Stimulated activated CD8-positive, alpha-beta memory T cell treated with anti-CD3 and anti-CD28 coated beads, Interleukin-15, amount 100 ng/mL, for 48 hours (primary cell): ENCODE measurements at regions not wholly inside any gene's neighbourhood (a gene's known extent, or its start where the extent isn't known, plus 50 kb on each side); places are given as distances from the start of the nearest gene placed in this dataset.

ENCODE experiments used
- DNase-seq, 2 donors: peaks; one replicate each; pipeline ENCODE4 v3.0.0-alpha.2; 2020; ENCODE audit warnings: low read depth in 2 of 2

GRCh38 chr11:32039149-32039548 is 51.7 kb upstream of the RCN1 start:
- no peak for DNase-seq

DNA sequence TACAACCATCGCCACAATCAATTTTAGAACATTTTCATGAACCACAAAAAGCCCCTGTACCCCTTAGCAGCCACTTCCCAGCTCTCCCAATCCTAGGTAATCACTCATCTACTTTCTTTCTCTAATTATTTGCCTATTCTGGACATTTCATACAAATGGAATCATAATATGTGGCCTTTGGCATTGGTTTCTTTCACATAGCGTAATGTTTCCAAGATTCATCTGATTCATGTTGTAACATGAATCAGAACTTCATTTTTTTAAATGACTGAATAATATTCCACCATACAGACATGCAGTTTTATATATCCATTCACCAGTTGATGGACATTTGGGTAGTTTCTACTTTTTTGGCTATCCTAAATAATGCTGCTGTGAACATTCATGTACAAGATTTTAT is 56.2 kb upstream of the RCN1 start:
- DNase-seq, result no peak

DNA sequence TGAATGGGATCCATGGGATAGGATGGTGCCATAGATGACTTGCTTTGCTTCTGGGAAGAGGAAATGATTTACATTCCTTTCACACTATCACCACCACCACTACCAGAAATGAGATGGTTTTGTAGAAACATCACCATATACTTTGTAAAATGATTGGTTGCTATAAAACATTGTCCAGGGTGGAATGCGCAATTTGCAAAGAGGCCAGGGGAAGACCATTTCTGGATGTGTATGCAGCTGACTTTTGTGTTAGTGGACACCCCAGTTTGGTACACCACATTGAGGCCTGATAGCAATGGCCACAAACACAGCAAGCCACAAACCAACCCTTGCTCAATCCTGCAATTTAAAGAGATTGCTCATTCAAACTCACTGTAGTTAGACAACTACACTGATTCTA is 56.7 kb upstream of the RCN1 start:
- DNase-seq, result no peak

DNA sequence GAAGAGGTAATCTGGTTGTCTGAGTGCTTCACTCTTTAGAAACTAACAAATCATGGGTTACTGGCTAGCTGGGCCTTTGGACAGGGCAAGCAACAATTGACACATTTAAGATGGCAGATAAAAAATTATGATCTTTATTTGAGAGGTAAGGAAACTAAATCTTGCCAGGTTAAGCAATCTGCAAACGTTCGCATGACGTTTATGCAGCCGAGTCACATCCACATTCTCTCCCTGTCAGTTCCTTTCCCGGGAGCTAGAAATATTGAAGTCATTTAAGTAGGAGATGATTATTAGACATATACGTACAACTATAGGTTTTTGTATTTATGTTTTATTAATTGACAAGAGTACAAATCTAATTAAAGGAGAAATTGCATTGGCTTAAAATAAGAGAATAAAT is 57.4 kb upstream of the RCN1 start:
- no peak for DNase-seq

GRCh38 chr11:32033067-32033466 is 57.8 kb upstream of the RCN1 start:
- no peak for DNase-seq

DNA sequence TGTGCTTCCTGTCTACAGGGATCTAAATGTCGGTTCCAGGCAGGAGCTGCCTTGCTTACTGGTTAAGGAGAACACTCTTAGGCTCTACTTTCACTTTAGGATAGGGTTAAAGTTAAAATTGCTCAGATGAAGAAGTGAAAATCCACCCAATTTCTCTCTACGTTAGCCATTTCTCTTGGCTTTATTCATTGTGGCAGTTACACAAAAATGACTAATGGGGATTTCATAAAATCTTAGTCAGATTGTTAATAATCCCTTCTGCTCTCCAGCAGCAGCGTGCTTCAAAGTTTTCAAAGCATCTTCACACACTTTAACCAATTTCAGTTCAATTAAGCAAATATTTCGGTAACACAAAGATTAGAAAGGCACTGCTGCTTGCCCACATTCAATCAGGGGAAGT is 58.4 kb upstream of the RCN1 start:
- DNase-seq, result no peak

- no peak for DNase-seq
Measured at GRCh38 chr11:32032052-32032451, 58.8 kb upstream of the RCN1 start.

- no peak for DNase-seq
Measured at GRCh38 chr11:32030875-32031503, 59.9 kb upstream of the RCN1 start.

GRCh38 chr11:32029721-32030120 is 61.2 kb upstream of the RCN1 start:
- DNase-seq, result no peak

- no peak for DNase-seq
Measured at GRCh38 chr11:32028201-32028600, 62.7 kb upstream of the RCN1 start.

- no peak for DNase-seq
Measured at GRCh38 chr11:32026766-32027165, 64.1 kb upstream of the RCN1 start.

- no peak for DNase-seq
Measured at GRCh38 chr11:32024948-32025347, 65.9 kb upstream of the RCN1 start.

DNA sequence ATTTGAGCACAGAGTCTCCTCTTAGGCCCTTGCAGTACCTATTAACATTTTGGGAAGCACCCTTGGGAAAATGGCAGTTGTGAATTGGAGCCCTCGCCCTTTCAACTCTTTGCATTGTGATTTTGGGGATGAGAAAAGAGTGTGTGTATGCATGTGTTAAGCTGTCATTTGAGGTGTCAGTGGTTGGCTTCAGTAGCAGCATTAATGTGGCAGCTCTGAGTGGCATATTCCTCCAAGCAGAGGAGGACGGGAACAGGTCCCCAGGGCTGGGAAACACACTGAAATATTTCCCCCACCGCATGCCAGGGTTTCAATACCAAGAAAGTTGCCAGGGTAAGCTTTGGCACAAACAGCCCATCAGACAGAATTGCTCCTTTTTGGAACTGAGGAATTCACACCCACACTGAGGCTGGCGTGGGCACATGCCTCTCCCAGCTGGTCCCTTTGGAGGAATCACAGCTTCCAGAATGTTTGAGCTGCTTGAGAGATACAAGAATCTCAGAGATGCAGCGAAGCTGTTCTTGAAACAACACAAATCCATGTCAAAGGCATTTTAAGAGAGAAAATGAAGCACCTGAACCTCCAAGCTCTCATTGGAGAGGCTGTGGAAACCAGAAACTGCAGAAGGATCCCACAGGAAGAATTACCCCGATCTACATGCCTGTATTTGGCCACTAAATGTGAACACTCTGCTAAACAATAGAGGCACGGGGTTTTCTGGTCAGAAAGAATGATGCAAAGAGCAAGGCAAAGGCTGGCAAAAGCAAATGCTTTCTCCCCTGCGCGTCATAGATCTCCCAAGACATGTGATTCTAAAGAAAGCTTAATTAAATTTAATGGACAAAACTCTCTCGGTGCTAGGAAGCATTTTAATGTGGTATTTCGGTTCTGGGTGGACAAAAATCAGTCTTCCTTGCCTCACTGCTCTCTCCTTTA is 67.2 kb upstream of the RCN1 start:
- DNase-seq, result no peak

DNA sequence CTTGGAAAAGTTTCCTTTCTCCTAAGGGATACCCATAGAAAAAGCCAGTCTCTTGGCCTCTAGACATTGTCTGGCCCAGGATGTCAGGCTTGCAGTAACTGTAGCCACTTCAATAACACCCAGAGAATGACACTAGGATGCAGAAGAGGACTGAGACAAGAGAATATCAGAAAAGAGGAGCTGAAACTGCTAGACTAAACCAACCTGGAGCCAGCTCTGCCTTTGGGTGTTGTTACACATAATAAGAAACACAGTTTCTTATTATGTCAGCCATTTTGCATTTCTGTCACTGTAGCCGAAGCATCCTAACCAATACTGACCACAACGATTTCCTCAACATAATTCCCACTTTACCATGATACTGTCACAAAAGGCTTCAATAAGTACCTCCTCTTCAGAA is 72.2 kb upstream of the RCN1 start:
- DNase-seq, result no peak

GRCh38 chr11:32016111-32016510 is 74.8 kb upstream of the RCN1 start:
- no peak for DNase-seq

GRCh38 chr11:32015427-32015826 is 75.4 kb upstream of the RCN1 start:
- no peak for DNase-seq

- no peak for DNase-seq
Measured at GRCh38 chr11:32013603-32014002, 77.3 kb upstream of the RCN1 start.

GRCh38 chr11:32012049-32012448 is 78.8 kb upstream of the RCN1 start:
- no peak for DNase-seq

DNA sequence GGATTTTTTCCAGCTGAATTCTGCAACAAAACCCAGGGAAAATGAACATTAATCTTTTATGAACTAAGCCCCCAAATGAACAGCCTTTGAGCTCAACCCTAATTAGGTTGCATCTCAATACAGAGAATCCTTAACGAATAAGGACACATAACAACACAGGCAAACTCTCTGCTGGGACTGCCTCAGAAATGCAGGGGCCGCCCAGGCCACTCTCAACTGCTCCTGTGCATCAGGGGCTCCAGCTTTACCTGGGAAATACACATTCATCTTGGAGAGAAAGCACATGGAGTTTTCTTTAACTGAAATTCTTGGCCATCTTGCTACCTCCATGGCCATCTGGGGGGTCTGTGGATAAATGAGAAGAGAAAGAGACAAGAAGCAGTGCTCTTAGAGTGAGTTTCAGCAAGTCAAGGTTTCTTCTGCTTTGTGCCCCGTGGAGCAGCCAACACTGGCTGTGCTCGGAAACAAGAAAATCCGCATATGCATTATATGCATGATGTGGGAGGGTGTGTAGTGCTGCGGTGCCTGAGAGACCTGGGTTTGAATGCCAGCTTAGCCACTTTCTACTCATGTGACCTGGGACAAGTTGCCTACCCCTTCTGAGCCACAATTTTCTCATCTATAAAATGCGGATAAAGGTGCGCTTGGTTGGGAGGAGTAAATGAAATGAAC is 81.9 kb upstream of the RCN1 start:
- no peak for DNase-seq

DNA sequence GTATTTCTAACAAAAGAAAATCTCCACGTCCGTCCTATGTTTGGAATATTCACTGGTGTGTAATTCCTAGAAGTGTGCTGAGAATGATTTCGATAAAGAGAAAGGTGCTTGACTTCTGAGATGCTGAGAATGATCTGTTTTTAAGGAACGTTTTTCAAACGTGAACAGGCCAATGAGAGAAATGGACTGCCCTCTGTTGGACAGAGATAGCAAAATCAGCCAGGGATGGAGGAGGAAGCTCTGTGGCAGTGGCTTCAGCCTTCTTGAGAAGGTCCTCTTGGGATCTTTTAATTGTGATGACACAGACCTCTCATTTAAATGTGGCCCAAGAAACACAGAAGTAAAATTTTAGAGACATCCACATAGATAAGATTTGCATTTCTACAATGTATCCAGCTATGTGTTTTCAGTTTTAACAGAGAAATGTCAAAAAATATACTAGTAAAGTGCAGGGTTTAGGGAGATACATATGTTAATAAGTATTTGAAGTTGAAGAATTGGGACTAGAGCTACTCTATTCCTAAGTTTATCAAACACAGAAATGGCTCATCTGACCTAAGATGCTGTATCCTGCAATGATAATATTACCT is 84.0 kb upstream of the RCN1 start:
- DNase-seq, result no peak

- DNase-seq, result no peak
Measured at GRCh38 chr11:32005786-32006416, 85.0 kb upstream of the RCN1 start.

- no peak for DNase-seq
Measured at GRCh38 chr11:32003335-32003734, 87.5 kb upstream of the RCN1 start.
